DND-41 (cell line): ENCODE measurements at regions not wholly inside any gene's neighbourhood (a gene's known extent, or its start where the extent isn't known, plus 50 kb on each side); places are given as distances from the start of the nearest gene placed in this dataset.

Experiments used
- EZH2 ChIP-seq: IDR thresholded peaks from 3 replicates; pipeline ENCODE4 v1.6.1; 2012; ENCODE audit warnings: borderline replicate concordance, low read depth, mild to moderate bottlenecking, moderate library complexity, low read length, inconsistent platforms; ENCODE audit not compliant: severe bottlenecking
- TF ChIP-seq, protein P1 (sequence below): IDR thresholded peaks from 2 replicates; pipeline ENCODE4 v1.5.1; 2012; ENCODE audit warnings: borderline replicate concordance, low read length, moderate library complexity, mild to moderate bottlenecking; ENCODE audit not compliant: poor library complexity, severe bottlenecking; ENCODE audit errors: extremely low read depth

DNA sequence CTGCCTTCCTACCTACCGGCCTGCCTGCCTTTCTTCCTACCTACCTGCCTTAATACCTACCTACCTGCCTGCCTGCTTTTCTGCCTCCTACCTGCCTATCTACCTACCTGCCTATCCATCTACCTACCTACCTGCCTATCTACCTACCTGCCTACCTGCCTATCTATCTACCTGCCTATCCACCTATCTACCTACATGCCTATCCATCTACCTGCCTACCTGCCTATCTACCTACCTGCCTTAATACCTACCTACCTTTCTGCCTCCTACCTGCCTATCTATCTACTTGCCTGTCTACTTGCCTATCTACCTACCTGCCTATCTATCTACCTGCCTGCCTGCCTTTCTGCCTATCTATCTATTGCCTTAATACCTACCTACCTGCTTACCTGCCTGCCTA, 383.8 kb upstream of the PSMD7 start:
- no peak for TF ChIP-seq EZH2
- TF ChIP-seq, protein P1, sequence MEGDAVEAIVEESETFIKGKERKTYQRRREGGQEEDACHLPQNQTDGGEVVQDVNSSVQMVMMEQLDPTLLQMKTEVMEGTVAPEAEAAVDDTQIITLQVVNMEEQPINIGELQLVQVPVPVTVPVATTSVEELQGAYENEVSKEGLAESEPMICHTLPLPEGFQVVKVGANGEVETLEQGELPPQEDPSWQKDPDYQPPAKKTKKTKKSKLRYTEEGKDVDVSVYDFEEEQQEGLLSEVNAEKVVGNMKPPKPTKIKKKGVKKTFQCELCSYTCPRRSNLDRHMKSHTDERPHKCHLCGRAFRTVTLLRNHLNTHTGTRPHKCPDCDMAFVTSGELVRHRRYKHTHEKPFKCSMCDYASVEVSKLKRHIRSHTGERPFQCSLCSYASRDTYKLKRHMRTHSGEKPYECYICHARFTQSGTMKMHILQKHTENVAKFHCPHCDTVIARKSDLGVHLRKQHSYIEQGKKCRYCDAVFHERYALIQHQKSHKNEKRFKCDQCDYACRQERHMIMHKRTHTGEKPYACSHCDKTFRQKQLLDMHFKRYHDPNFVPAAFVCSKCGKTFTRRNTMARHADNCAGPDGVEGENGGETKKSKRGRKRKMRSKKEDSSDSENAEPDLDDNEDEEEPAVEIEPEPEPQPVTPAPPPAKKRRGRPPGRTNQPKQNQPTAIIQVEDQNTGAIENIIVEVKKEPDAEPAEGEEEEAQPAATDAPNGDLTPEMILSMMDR = no peak
